ENCODE measurements at regions not wholly inside any gene's neighbourhood (a gene's known extent, or its start where the extent isn't known, plus 50 kb on each side); places are given as distances from the start of the nearest gene placed in this dataset.

DNA sequence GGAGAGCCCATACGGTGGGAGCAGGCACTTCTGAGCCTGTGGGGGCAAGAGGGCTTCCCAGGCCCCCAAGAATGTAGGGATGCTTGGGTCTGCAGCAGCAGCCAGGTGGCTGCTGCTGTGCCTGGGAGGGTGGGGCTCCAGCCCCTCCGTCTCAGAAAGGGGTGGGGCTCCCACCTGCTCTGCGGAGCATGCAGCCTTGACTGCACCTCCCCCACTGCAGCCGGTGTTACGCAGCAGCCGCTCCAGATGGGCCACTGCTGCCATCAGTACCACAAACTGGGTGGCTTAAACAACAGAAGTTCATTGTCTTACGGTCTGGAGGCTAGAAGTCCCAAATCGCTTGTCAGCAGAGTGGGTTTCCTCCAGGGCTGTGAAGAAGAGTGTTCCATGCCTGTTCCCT, 365.5 kb downstream of the TMEM38B start:
- TF ChIP-seq CTCF (conservative IDR thresholded peaks at IDR 0.05; ENCODE audit: low read length) (no peak), EZH2phosphoT487 (IDR thresholded peaks at IDR 0.05; ENCODE audit: borderline replicate concordance) (no peak)

Measured in Loucy (cell line).